Epithelial cell of proximal tubule (primary cell): ENCODE measurements at regions not wholly inside any gene's neighbourhood (a gene's known extent, or its start where the extent isn't known, plus 50 kb on each side); places are given as distances from the start of the nearest gene placed in this dataset.

Source experiments
- DNase-seq: peaks from one replicate; pipeline ENCODE4 v3.0.0-alpha.2; 2011; ENCODE audit warnings: low read depth
- H3K4me3 ChIP-seq: 2 replicates; pipeline ENCODE4 v1.5.1; 2011; ENCODE audit warnings: low read depth, mild to moderate bottlenecking, low read length
- CTCF ChIP-seq: conservative IDR thresholded peaks from 2 replicates; pipeline ENCODE4 v1.5.1; 2012; ENCODE audit warnings: low read depth, mild to moderate bottlenecking, low read length

- no peak overlapping the region for H3K4me3 ChIP-seq
- no peak for DNase-seq
- no peak for TF ChIP-seq CTCF
These were observed 205.8 kb upstream of the CXCL13 start for GRCh38 chr4:77399831-77400230.

- TF ChIP-seq CTCF: no peak
- H3K4me3 ChIP-seq: no peak overlapping the region
- DNase-seq: no peak
These were observed 191.9 kb upstream of the CXCL13 start for GRCh38 chr4:77413766-77414165.

GRCh38 chr4:77415689-77416088, 189.9 kb upstream of the CXCL13 start:
- no peak overlapping the region for H3K4me3 ChIP-seq
- TF ChIP-seq CTCF: no peak
- no peak for DNase-seq

- DNase-seq: peak; percentile 27
- TF ChIP-seq CTCF: peak; percentile 70
- no peak overlapping the region for H3K4me3 ChIP-seq
These were observed 187.3 kb upstream of the CXCL13 start for GRCh38 chr4:77418333-77418732.

- DNase-seq: no peak
- H3K4me3 ChIP-seq: no peak overlapping the region
- peak; percentile 34 for TF ChIP-seq CTCF
These were observed 174.8 kb upstream of the CXCL13 start for GRCh38 chr4:77430847-77431246.

GRCh38 chr4:77431546-77431945, 174.1 kb upstream of the CXCL13 start:
- no peak overlapping the region for H3K4me3 ChIP-seq
- DNase-seq: no peak
- no peak for TF ChIP-seq CTCF

GRCh38 chr4:77432717-77433417, 172.8 kb upstream of the CXCL13 start:
- DNase-seq: no peak
- H3K4me3 ChIP-seq: no peak overlapping the region
- peak; percentile 32 for TF ChIP-seq CTCF
